ENCODE measurements at regions not wholly inside any gene's neighbourhood (a gene's known extent, or its start where the extent isn't known, plus 50 kb on each side); places are given as distances from the start of the nearest gene placed in this dataset.

- peaks cover 0 to 6% of the 10 kb centered on the region in 2 donors for H3K36me3 ChIP-seq
- H3K4me1 ChIP-seq, result peaks cover 4 to 15% of the 10 kb centered on the region in 2 donors
- H3K4me3 ChIP-seq, result no peak overlapping the region
- DNase-seq (peak in 1 of 4 donors; percentile 61), ATAC-seq (no peak)
- intact Hi-C loops (cut with DNase I), result no loop called here
- H3K9me3 ChIP-seq, result no peaks in the 10 kb centered on the region
- no peak for TF ChIP-seq CTCF (IDR thresholded peaks at IDR 0.05)
- H3K27ac ChIP-seq, result no peak overlapping the region
- peaks cover 0 to 9% of the 10 kb centered on the region in 2 donors for H3K27me3 ChIP-seq
Measured at GRCh38 chr22:49636649-49637048, 191.0 kb downstream of the BRD1 start.

GRCh38 chr22:49636214-49636613 is 191.5 kb downstream of the BRD1 start:
- ATAC-seq (no peak), DNase-seq (peak in 1 of 4 donors; percentile 32)
- no peak for TF ChIP-seq CTCF (IDR thresholded peaks at IDR 0.05)
- intact Hi-C loops (cut with DNase I), result no loop called here
- Histone ChIP-seq H3K4me1 (peaks cover 4 to 15% of the 10 kb centered on the region in 2 donors), H3K36me3 (peaks cover 0 to 6% of the 10 kb centered on the region in 2 donors), H3K9me3 (no peaks in the 10 kb centered on the region), H3K27me3 (peaks cover 0 to 9% of the 10 kb centered on the region in 2 donors), H3K27ac (no peak overlapping the region), H3K4me3 (no peak overlapping the region)

- DNase-seq (peak in 1 of 4 donors; percentile 68), ATAC-seq (no peak)
- peaks cover 0 to 9% of the 10 kb centered on the region in 2 donors for H3K27me3 ChIP-seq
- no peak overlapping the region for H3K27ac ChIP-seq
- H3K4me1 ChIP-seq, result peaks cover 4 to 15% of the 10 kb centered on the region in 2 donors
- no peak for TF ChIP-seq CTCF (IDR thresholded peaks at IDR 0.05)
- intact Hi-C loops (cut with DNase I), result no loop called here
- no peak overlapping the region for H3K4me3 ChIP-seq
- H3K9me3 ChIP-seq, result no peaks in the 10 kb centered on the region
- H3K36me3 ChIP-seq, result peaks cover 0 to 6% of the 10 kb centered on the region in 2 donors
Measured at GRCh38 chr22:49634006-49634772, 193.5 kb downstream of the BRD1 start.

- peaks cover 0 to 2% of the 10 kb centered on the region in 2 donors for H3K36me3 ChIP-seq
- no peaks in the 10 kb centered on the region for H3K9me3 ChIP-seq
- H3K4me3 ChIP-seq, result no peak overlapping the region
- DNase-seq (peak in 1 of 4 donors; percentile 69), ATAC-seq (no peak)
- no peak for TF ChIP-seq CTCF (IDR thresholded peaks at IDR 0.05)
- intact Hi-C loops (cut with DNase I), result no loop called here
- H3K27ac ChIP-seq, result no peak overlapping the region
- peaks cover 0 to 9% of the 10 kb centered on the region in 2 donors for H3K27me3 ChIP-seq
- peaks cover 4 to 11% of the 10 kb centered on the region in 2 donors for H3K4me1 ChIP-seq
Measured at GRCh38 chr22:49633010-49633324, 194.7 kb downstream of the BRD1 start.

GRCh38 chr22:49632199-49633009 is 195.3 kb downstream of the BRD1 start:
- H3K27me3 ChIP-seq, result peaks cover 0 to 9% of the 10 kb centered on the region in 2 donors
- peaks cover 4 to 11% of the 10 kb centered on the region in 2 donors for H3K4me1 ChIP-seq
- no peaks in the 10 kb centered on the region for H3K9me3 ChIP-seq
- ATAC-seq (peak; percentile 89), DNase-seq (peak in 3 of 4 donors; percentile 75 to 87 (median 85))
- H3K4me3 ChIP-seq, result peak overlapping the region in 1 of 2 donors; percentile 6
- no peak overlapping the region for H3K27ac ChIP-seq
- TF ChIP-seq CTCF (IDR thresholded peaks at IDR 0.05), result peak; percentile 69 to 77
- no peaks in the 10 kb centered on the region for H3K36me3 ChIP-seq
- intact Hi-C loops (cut with DNase I), result no loop called here

All from left lung (tissue), 4 donors.